ENCODE measurements at regions not wholly inside any gene's neighbourhood (a gene's known extent, or its start where the extent isn't known, plus 50 kb on each side); places are given as distances from the start of the nearest gene placed in this dataset.

DNA sequence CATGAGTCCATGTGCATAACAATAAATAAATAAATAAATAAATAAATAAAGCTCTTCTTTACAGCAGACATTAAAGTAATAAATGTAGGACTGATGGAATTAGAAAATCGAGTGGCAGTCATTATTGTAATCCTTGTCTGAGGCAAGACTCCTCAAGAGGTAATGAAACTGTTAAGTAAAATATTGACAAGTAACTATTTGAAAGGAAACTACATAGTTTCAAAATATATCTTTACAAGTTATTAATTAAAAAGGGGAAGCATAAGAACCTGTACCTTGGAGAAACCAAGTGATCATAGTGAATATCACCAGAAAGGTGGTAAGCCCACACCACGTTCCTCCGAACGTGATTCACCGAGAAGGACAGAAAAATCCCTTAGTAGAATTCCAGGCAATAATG, 285.6 kb upstream of the SORCS1 start:
- TF ChIP-seq CTCF (IDR thresholded peaks at IDR 0.05 in 8 of 11, conservative IDR thresholded peaks at IDR 0.05 in 3 of 11) (no peak), POLR2AphosphoS5 (IDR thresholded peaks at IDR 0.05) (no peak)

All from spleen (tissue), 7 donors.